Trophoblast cell (in vitro differentiated cells and primary cell): ENCODE measurements at regions not wholly inside any gene's neighbourhood (a gene's known extent, or its start where the extent isn't known, plus 50 kb on each side); places are given as distances from the start of the nearest gene placed in this dataset.

Experiments used
- DNase-seq, 2 donors: peaks; one replicate each; pipeline ENCODE4 v3.0.0-alpha.2; 2016
- H2AFZ ChIP-seq: 2 replicates; pipeline ENCODE4 v1.6.1; 2013; ENCODE audit warnings: low read length, moderate library complexity, mild to moderate bottlenecking; ENCODE audit not compliant: insufficient read depth, poor library complexity
- H2AK5ac ChIP-seq: 2 replicates; pipeline ENCODE4 v1.6.1; 2013; ENCODE audit warnings: mild to moderate bottlenecking, low read length
- H2BK120ac ChIP-seq: 2 replicates; pipeline ENCODE4 v1.6.1; 2013; ENCODE audit warnings: low read length, mild to moderate bottlenecking, moderate library complexity; ENCODE audit not compliant: insufficient read depth, poor library complexity
- H2BK12ac ChIP-seq: 2 replicates; pipeline ENCODE4 v1.6.1; 2013; ENCODE audit warnings: mild to moderate bottlenecking, low read length, moderate library complexity
- H2BK5ac ChIP-seq: 2 replicates; pipeline ENCODE4 v1.6.1; 2013; ENCODE audit warnings: low read length, low read depth, moderate library complexity, mild to moderate bottlenecking; ENCODE audit not compliant: poor library complexity
- H3K14ac ChIP-seq: 2 replicates; pipeline ENCODE4 v1.6.1; 2013; ENCODE audit warnings: mild to moderate bottlenecking, low read length
- H3K18ac ChIP-seq: 2 replicates; pipeline ENCODE4 v1.6.1; 2013; ENCODE audit warnings: mild to moderate bottlenecking, low read length
- H3K23ac ChIP-seq: 2 replicates; pipeline ENCODE4 v1.6.1; 2013; ENCODE audit warnings: low read length
- H3K27ac ChIP-seq: 2 replicates; pipeline ENCODE4 v1.5.1; 2013; ENCODE audit warnings: low read depth, mild to moderate bottlenecking, inconsistent platforms, low read length, moderate library complexity
- H3K27me3 ChIP-seq: 2 replicates; pipeline ENCODE4 v1.6.1; 2013; ENCODE audit warnings: inconsistent platforms, mild to moderate bottlenecking, low read length, moderate library complexity; ENCODE audit not compliant: insufficient read depth
- H3K36me3 ChIP-seq, 2 experiments: 1 replicate in 1 of 2; 2 replicates in 1 of 2; pipeline ENCODE4 v1.6.1; 2013; ENCODE audit warnings: low read length in 2 of 2, mild to moderate bottlenecking in 2 of 2, moderate library complexity in 1 of 2; ENCODE audit not compliant: insufficient read depth in 2 of 2, control insufficient read depth in 1 of 2
- H3K4ac ChIP-seq: 2 replicates; pipeline ENCODE4 v1.6.1; 2013; ENCODE audit warnings: low read depth, mild to moderate bottlenecking, low read length, moderate library complexity
- H3K4me1 ChIP-seq, 2 experiments: 1 replicate in 1 of 2; 2 replicates in 1 of 2; pipeline ENCODE4 v1.6.1; 2013; ENCODE audit warnings: low read length in 2 of 2, mild to moderate bottlenecking in 2 of 2, moderate library complexity in 1 of 2; ENCODE audit not compliant: insufficient read depth in 2 of 2, control insufficient read depth in 1 of 2
- H3K4me2 ChIP-seq: 2 replicates; pipeline ENCODE4 v1.6.1; 2013; ENCODE audit warnings: inconsistent platforms, mild to moderate bottlenecking, low read length, moderate library complexity
- H3K4me3 ChIP-seq: 2 replicates; pipeline ENCODE4 v1.5.1; 2013; ENCODE audit warnings: mild to moderate bottlenecking, low read depth, low read length, inconsistent platforms
- H3K79me1 ChIP-seq: one replicate; pipeline ENCODE4 v1.6.1; 2013; ENCODE audit warnings: low read length
- H3K79me2 ChIP-seq: 2 replicates; pipeline ENCODE4 v1.6.1; 2013; ENCODE audit warnings: low read length, mild to moderate bottlenecking; ENCODE audit not compliant: control insufficient read depth, insufficient read depth, poor library complexity
- H3K9ac ChIP-seq: 2 replicates; pipeline ENCODE4 v1.6.1; 2013; ENCODE audit warnings: mild to moderate bottlenecking, low read length
- H3K9me3 ChIP-seq: 2 replicates; pipeline ENCODE4 v1.6.1; 2013; ENCODE audit warnings: low read depth, mild to moderate bottlenecking, control low read depth, inconsistent platforms, low read length; ENCODE audit not compliant: insufficient read depth
- H4K12ac ChIP-seq: 2 replicates; pipeline ENCODE4 v1.6.1; 2013; ENCODE audit warnings: low read depth, mild to moderate bottlenecking, low read length, moderate library complexity
- H4K8ac ChIP-seq: 2 replicates; pipeline ENCODE4 v1.6.1; 2013; ENCODE audit warnings: low read depth, mild to moderate bottlenecking, low read length, moderate library complexity
- H4K91ac ChIP-seq: one replicate; pipeline ENCODE4 v1.6.1; 2013; ENCODE audit warnings: low read depth, mild to moderate bottlenecking, low read length, moderate library complexity
- WGBS: extraction: QIAGEN DNeasy Blood & Tissue Kit; methylation state at CpG from one replicate; pipeline ENCODE4 v1.1.7; 2013; ENCODE audit warnings: missing lambda C conversion rate; ENCODE audit not compliant: insufficient read length, insufficient coverage; ENCODE audit errors: extremely low coverage; 5-methylcytosine and 5-hydroxymethylcytosine counted together

- H4K8ac ChIP-seq = no peak overlapping the region
- H2BK5ac ChIP-seq = no peak overlapping the region
- H3K4me2 ChIP-seq = no peak overlapping the region
- H2BK120ac ChIP-seq = no peak overlapping the region
- no peak overlapping the region for H3K18ac ChIP-seq
- H3K27ac ChIP-seq = no peak overlapping the region
- DNase-seq = no peak
- H3K4me1 ChIP-seq = no peaks in the 10 kb centered on the region
- H3K79me1 ChIP-seq = no peaks in the 10 kb centered on the region
- H3K36me3 ChIP-seq = no peaks in the 10 kb centered on the region
- H3K23ac ChIP-seq = no peak overlapping the region
- no peak overlapping the region for H4K91ac ChIP-seq
- no peaks in the 10 kb centered on the region for H3K79me2 ChIP-seq
- no peak overlapping the region for H2BK12ac ChIP-seq
- no peak overlapping the region for H2AK5ac ChIP-seq
- no peaks in the 10 kb centered on the region for H3K9me3 ChIP-seq
- no peaks in the 10 kb centered on the region for H3K27me3 ChIP-seq
- no peak overlapping the region for H2AFZ ChIP-seq
- no peak overlapping the region for H4K12ac ChIP-seq
- no CpG with 5 or more reads among the region's 6 CpGs for WGBS
- no peak overlapping the region for H3K4me3 ChIP-seq
- H3K14ac ChIP-seq = no peak overlapping the region
- no peak overlapping the region for H3K9ac ChIP-seq
- H3K4ac ChIP-seq = no peak overlapping the region
Measured at GRCh38 chr16:65212240-65212639, 90.4 kb upstream of the CDH11 start.

- H3K27me3 ChIP-seq = no peaks in the 10 kb centered on the region
- no peak overlapping the region for H2BK5ac ChIP-seq
- no peak overlapping the region for H4K91ac ChIP-seq
Measured at GRCh38 chr16:65202461-65202860, 80.6 kb upstream of the CDH11 start.

GRCh38 chr16:65201511-65201910 is 79.6 kb upstream of the CDH11 start:
- H3K23ac ChIP-seq = no peak overlapping the region
- no peak overlapping the region for H3K27ac ChIP-seq
- H3K18ac ChIP-seq = no peak overlapping the region
- H3K79me2 ChIP-seq = no peaks in the 10 kb centered on the region
- no peak overlapping the region for H4K8ac ChIP-seq
- no peak overlapping the region for H2BK5ac ChIP-seq
- H3K4me2 ChIP-seq = no peak overlapping the region
- H3K4ac ChIP-seq = no peak overlapping the region
- no peak overlapping the region for H3K9ac ChIP-seq
- H3K4me3 ChIP-seq = no peak overlapping the region
- no peak overlapping the region for H4K91ac ChIP-seq
- no peaks in the 10 kb centered on the region for H3K27me3 ChIP-seq
- no peak overlapping the region for H3K14ac ChIP-seq
- no peak overlapping the region for H4K12ac ChIP-seq
- no peaks in the 10 kb centered on the region for H3K79me1 ChIP-seq
- no peaks in the 10 kb centered on the region for H3K36me3 ChIP-seq
- DNase-seq = no peak
- no peak overlapping the region for H2AFZ ChIP-seq
- no peak overlapping the region for H2AK5ac ChIP-seq
- no peaks in the 10 kb centered on the region for H3K9me3 ChIP-seq
- no CpG with 5 or more reads among the region's 8 CpGs for WGBS
- H2BK120ac ChIP-seq = no peak overlapping the region
- peaks cover 2 to 6% of the 10 kb centered on the region in 2 experiments for H3K4me1 ChIP-seq
- no peak overlapping the region for H2BK12ac ChIP-seq

More at GRCh38 chr16:65202461-65202860, 80.6 kb upstream of the CDH11 start:
- DNase-seq = no peak
- H2BK12ac ChIP-seq = no peak overlapping the region
- H2AFZ ChIP-seq = no peak overlapping the region
- no peaks in the 10 kb centered on the region for H3K79me2 ChIP-seq
- H3K9me3 ChIP-seq = no peaks in the 10 kb centered on the region
- H4K8ac ChIP-seq = no peak overlapping the region
- WGBS = no CpG with 5 or more reads among the region's 1 CpG
- no peak overlapping the region for H3K23ac ChIP-seq
- no peaks in the 10 kb centered on the region for H3K79me1 ChIP-seq
- H3K4me2 ChIP-seq = no peak overlapping the region
- H2AK5ac ChIP-seq = no peak overlapping the region
- H3K9ac ChIP-seq = no peak overlapping the region
- no peak overlapping the region for H3K4me3 ChIP-seq
- no peak overlapping the region for H3K18ac ChIP-seq
- H4K12ac ChIP-seq = no peak overlapping the region
- no peak overlapping the region for H3K4ac ChIP-seq
- H3K4me1 ChIP-seq = no peaks in the 10 kb centered on the region
- H2BK120ac ChIP-seq = no peak overlapping the region
- no peak overlapping the region for H3K27ac ChIP-seq
- no peak overlapping the region for H3K14ac ChIP-seq
- no peaks in the 10 kb centered on the region for H3K36me3 ChIP-seq

GRCh38 chr16:65200857-65201256 is 79.0 kb upstream of the CDH11 start:
- Histone ChIP-seq H3K4me2 (no peak overlapping the region), H2AK5ac (no peak overlapping the region), H2BK5ac (no peak overlapping the region), H4K91ac (no peak overlapping the region), H3K18ac (no peak overlapping the region), H3K4me1 (peaks cover 2 to 7% of the 10 kb centered on the region in 2 experiments), H2AFZ (no peak overlapping the region), H3K4ac (no peak overlapping the region), H4K8ac (no peak overlapping the region), H3K27me3 (no peaks in the 10 kb centered on the region), H3K14ac (no peak overlapping the region), H4K12ac (no peak overlapping the region), H2BK120ac (no peak overlapping the region), H3K23ac (no peak overlapping the region), H3K79me1 (no peaks in the 10 kb centered on the region), H3K79me2 (no peaks in the 10 kb centered on the region), H3K27ac (no peak overlapping the region), H3K9me3 (no peaks in the 10 kb centered on the region), H3K36me3 (no peaks in the 10 kb centered on the region), H3K9ac (no peak overlapping the region), H3K4me3 (no peak overlapping the region), H2BK12ac (no peak overlapping the region)
- no CpG with 5 or more reads among the region's 5 CpGs for WGBS
- DNase-seq = no peak
